Calu3 (cell line): ENCODE measurements at regions not wholly inside any gene's neighbourhood (a gene's known extent, or its start where the extent isn't known, plus 50 kb on each side); places are given as distances from the start of the nearest gene placed in this dataset.

Source experiments
- BruUV-seq: library from RNA; stranded (reverse); fragments of 400-500 nt; replicated peaks from 2 replicates; lab custom pipeline; 2021; lab: Mats Ljungman, UMichigan
- CTCF ChIA-PET: fragments of 300-600 bp; sonication (Branson Sonifier 250); formaldehyde crosslinking; loops from one replicate; lab custom pipeline; 2022; ENCODE audit warnings: antibody characterized with exemption; lab: Charles Lee
- DNase-seq: peaks from one replicate; pipeline ENCODE4 v3.0.0; 2022
- H3K27ac Mint-ChIP-seq: one replicate; pipeline ENCODE4 v1.8.0; 2022; ENCODE audit warnings: mixed read lengths; ENCODE audit not compliant: unreplicated experiment
- H3K27me3 Mint-ChIP-seq: one replicate; pipeline ENCODE4 v1.8.0; 2022; ENCODE audit warnings: mixed read lengths; ENCODE audit not compliant: unreplicated experiment
- H3K36me3 Mint-ChIP-seq: one replicate; pipeline ENCODE4 v1.8.0; 2022; ENCODE audit warnings: mild to moderate bottlenecking, moderate library complexity, mixed read lengths; ENCODE audit not compliant: insufficient read depth, unreplicated experiment
- H3K4me1 Mint-ChIP-seq: one replicate; pipeline ENCODE4 v1.8.0; 2022; ENCODE audit warnings: mild to moderate bottlenecking, low read depth, mixed read lengths; ENCODE audit not compliant: unreplicated experiment
- H3K4me3 Mint-ChIP-seq: one replicate; pipeline ENCODE4 v1.8.0; 2022; ENCODE audit warnings: mild to moderate bottlenecking, low read depth, moderate library complexity, mixed read lengths; ENCODE audit not compliant: unreplicated experiment
- H3K9me3 Mint-ChIP-seq: one replicate; pipeline ENCODE4 v1.8.0; 2022; ENCODE audit warnings: low read depth, mixed read lengths; ENCODE audit not compliant: unreplicated experiment
- CTCF ChIP-seq: fragments of 200-600 bp; IDR thresholded peaks from one replicate; pipeline ENCODE4 v1.8.0; 2022; ENCODE audit warnings: antibody characterized with exemption; ENCODE audit not compliant: unreplicated experiment
- intact Hi-C: fragments of 100-400 bp; cut with micrococcal nuclease; formaldehyde crosslinking; loops from one replicate; pipeline ENCODE4 v1.10.0; 2022; ENCODE audit not compliant: unreplicated experiment

- H3K27me3 Mint-ChIP-seq, result no peaks in the 10 kb centered on the region
- CTCF ChIA-PET, result no interaction called here
- no peak overlapping the region for H3K4me3 Mint-ChIP-seq
These were observed 145.7 kb upstream of the NUDT6 start for GRCh38 chr4:123068081-123068480.

GRCh38 chr4:123072060-123072459 is 149.7 kb upstream of the NUDT6 start:
- Mint-ChIP-seq H3K4me3 (no peak overlapping the region), H3K36me3 (no peaks in the 10 kb centered on the region), H3K9me3 (no peaks in the 10 kb centered on the region), H3K27ac (no peak overlapping the region), H3K4me1 (no peaks in the 10 kb centered on the region), H3K27me3 (no peaks in the 10 kb centered on the region)
- CTCF ChIA-PET, result no interaction called here
- intact Hi-C loops, result no loop called here
- BruUV-seq, result no TSS peak
- TF ChIP-seq CTCF, result no peak
- DNase-seq, result no peak

More at GRCh38 chr4:123068081-123068480, 145.7 kb upstream of the NUDT6 start:
- TF ChIP-seq CTCF, result no peak
- intact Hi-C loops, result no loop called here
- Mint-ChIP-seq H3K27ac (no peak overlapping the region), H3K4me1 (no peaks in the 10 kb centered on the region), H3K36me3 (no peaks in the 10 kb centered on the region), H3K9me3 (no peaks in the 10 kb centered on the region)
- BruUV-seq, result no TSS peak
- DNase-seq, result no peak

GRCh38 chr4:123073650-123074049 is 151.3 kb upstream of the NUDT6 start:
- no peak for DNase-seq
- H3K4me3 Mint-ChIP-seq, result no peak overlapping the region
- CTCF ChIA-PET, result no interaction called here
- H3K27me3 Mint-ChIP-seq, result no peaks in the 10 kb centered on the region
- no peak overlapping the region for H3K27ac Mint-ChIP-seq
- no TSS peak for BruUV-seq
- H3K4me1 Mint-ChIP-seq, result no peaks in the 10 kb centered on the region
- no peaks in the 10 kb centered on the region for H3K9me3 Mint-ChIP-seq
- H3K36me3 Mint-ChIP-seq, result no peaks in the 10 kb centered on the region
- TF ChIP-seq CTCF, result no peak
- intact Hi-C loops, result no loop called here

GRCh38 chr4:123077330-123077729 is 154.9 kb upstream of the NUDT6 start:
- DNase-seq, result no peak
- no TSS peak for BruUV-seq
- Mint-ChIP-seq H3K36me3 (peaks cover 7% of the 10 kb centered on the region), H3K27ac (no peak overlapping the region), H3K4me3 (no peak overlapping the region), H3K27me3 (no peaks in the 10 kb centered on the region), H3K9me3 (no peaks in the 10 kb centered on the region), H3K4me1 (no peaks in the 10 kb centered on the region)
- CTCF ChIA-PET, result no interaction called here
- no peak for TF ChIP-seq CTCF
- intact Hi-C loops, result no loop called here

- intact Hi-C loops, result no loop called here
- no peaks in the 10 kb centered on the region for H3K27me3 Mint-ChIP-seq
- TF ChIP-seq CTCF, result no peak
- H3K36me3 Mint-ChIP-seq, result peaks cover 10% of the 10 kb centered on the region
- BruUV-seq, result no TSS peak
- no peak overlapping the region for H3K4me3 Mint-ChIP-seq
- no peak overlapping the region for H3K27ac Mint-ChIP-seq
- CTCF ChIA-PET, result no interaction called here
- H3K9me3 Mint-ChIP-seq, result no peaks in the 10 kb centered on the region
- no peaks in the 10 kb centered on the region for H3K4me1 Mint-ChIP-seq
- DNase-seq, result no peak
These were observed 159.6 kb upstream of the NUDT6 start for GRCh38 chr4:123081971-123082370.
